ENCODE measurements at regions not wholly inside any gene's neighbourhood (a gene's known extent, or its start where the extent isn't known, plus 50 kb on each side); places are given as distances from the start of the nearest gene placed in this dataset.

DNA sequence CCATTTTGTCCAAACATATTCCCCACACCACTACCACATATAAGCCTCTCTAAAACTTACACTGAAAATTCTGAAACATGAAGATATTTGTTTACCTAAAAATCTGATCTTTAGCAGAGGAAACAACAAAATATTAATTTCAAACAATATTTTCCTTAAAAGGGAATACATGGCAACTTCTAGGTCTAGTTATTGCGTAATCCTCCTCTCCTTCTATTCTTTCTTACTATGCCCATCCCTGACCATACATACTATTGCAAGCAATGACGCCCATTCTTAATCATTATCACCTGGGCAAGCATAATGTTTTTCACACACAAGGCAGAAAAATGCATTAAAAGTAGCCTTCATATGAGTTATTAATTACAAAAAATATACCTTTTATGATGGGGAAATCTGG lies 372.6 kb downstream of the ZEB2 start:
- TF ChIP-seq, protein P1, sequence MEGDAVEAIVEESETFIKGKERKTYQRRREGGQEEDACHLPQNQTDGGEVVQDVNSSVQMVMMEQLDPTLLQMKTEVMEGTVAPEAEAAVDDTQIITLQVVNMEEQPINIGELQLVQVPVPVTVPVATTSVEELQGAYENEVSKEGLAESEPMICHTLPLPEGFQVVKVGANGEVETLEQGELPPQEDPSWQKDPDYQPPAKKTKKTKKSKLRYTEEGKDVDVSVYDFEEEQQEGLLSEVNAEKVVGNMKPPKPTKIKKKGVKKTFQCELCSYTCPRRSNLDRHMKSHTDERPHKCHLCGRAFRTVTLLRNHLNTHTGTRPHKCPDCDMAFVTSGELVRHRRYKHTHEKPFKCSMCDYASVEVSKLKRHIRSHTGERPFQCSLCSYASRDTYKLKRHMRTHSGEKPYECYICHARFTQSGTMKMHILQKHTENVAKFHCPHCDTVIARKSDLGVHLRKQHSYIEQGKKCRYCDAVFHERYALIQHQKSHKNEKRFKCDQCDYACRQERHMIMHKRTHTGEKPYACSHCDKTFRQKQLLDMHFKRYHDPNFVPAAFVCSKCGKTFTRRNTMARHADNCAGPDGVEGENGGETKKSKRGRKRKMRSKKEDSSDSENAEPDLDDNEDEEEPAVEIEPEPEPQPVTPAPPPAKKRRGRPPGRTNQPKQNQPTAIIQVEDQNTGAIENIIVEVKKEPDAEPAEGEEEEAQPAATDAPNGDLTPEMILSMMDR (IDR thresholded peaks at IDR 0.05), result no peak
- no peak for TF ChIP-seq POLR2AphosphoS5 (IDR thresholded peaks at IDR 0.05)

Measured in upper lobe of left lung (tissue), 4 donors.